T-helper 17 cell (primary cell): ENCODE measurements at regions not wholly inside any gene's neighbourhood (a gene's known extent, or its start where the extent isn't known, plus 50 kb on each side); places are given as distances from the start of the nearest gene placed in this dataset.
"Not testable (repeated sequence)": the region's sequence is repeated elsewhere in the genome, so short reads cannot be mapped to it uniquely, and the experiment has no call there.

ENCODE experiments used
- ATAC-seq: fragments of 150-1000 bp; cut with Tn5 transposase; 2 replicates; pipeline ENCODE4 v1.10.0; 2021; ENCODE audit warnings: mild to moderate bottlenecking, moderate library complexity
- DNase-seq, 3 donors: peaks; one replicate each; pipeline versions ENCODE4 v3.0.0 to v3.0.0-alpha.2; 2020 to 2021
- H3K9me3 ChIP-seq: one replicate; pipeline ENCODE4 v1.7.0; 2013; ENCODE audit warnings: low read length, mild to moderate bottlenecking; ENCODE audit not compliant: control insufficient read depth, poor library complexity, severe bottlenecking
- H3K27ac Mint-ChIP-seq: one replicate; pipeline ENCODE4 v1.8.0; 2022; ENCODE audit warnings: mild to moderate bottlenecking, moderate library complexity, mixed read lengths
- H3K27me3 Mint-ChIP-seq: one replicate; pipeline ENCODE4 v1.8.0; 2022; ENCODE audit warnings: mixed read lengths
- H3K36me3 Mint-ChIP-seq: one replicate; pipeline ENCODE4 v1.8.0; 2022; ENCODE audit warnings: low read depth, mixed read lengths
- H3K4me1 Mint-ChIP-seq: one replicate; pipeline ENCODE4 v1.8.0; 2022; ENCODE audit warnings: mild to moderate bottlenecking, mixed read lengths
- H3K4me3 Mint-ChIP-seq: one replicate; pipeline ENCODE4 v1.8.0; 2022; ENCODE audit warnings: mild to moderate bottlenecking, moderate library complexity, mixed read lengths

DNA sequence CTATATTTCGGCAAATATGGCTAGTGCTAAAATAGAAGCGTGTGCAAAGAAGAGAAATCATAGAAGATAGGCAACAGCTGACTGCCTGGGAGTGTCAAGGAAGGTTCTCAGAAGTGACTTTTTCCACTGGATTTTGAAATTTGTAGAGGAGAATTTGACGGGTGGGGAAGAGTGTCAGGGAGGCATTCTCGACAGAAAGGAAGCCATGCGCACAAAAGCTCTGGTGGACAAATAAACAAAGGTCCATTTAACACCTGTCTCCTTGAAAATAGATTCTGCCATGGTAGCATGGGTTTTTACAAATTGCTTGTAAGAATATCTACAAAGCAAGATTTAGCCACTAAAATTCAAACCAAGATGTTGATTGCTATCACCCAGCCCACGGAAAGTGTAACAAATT, 1081.5 kb downstream of the GALC start:
- no peaks in the 10 kb centered on the region for H3K27me3 Mint-ChIP-seq
- no peak overlapping the region for H3K27ac Mint-ChIP-seq
- H3K9me3 ChIP-seq: no peaks in the 10 kb centered on the region
- H3K36me3 Mint-ChIP-seq: no peaks in the 10 kb centered on the region
- no peaks in the 10 kb centered on the region for H3K4me1 Mint-ChIP-seq
- no peak for ATAC-seq
- DNase-seq: no peak
- no peak overlapping the region for H3K4me3 Mint-ChIP-seq

DNA sequence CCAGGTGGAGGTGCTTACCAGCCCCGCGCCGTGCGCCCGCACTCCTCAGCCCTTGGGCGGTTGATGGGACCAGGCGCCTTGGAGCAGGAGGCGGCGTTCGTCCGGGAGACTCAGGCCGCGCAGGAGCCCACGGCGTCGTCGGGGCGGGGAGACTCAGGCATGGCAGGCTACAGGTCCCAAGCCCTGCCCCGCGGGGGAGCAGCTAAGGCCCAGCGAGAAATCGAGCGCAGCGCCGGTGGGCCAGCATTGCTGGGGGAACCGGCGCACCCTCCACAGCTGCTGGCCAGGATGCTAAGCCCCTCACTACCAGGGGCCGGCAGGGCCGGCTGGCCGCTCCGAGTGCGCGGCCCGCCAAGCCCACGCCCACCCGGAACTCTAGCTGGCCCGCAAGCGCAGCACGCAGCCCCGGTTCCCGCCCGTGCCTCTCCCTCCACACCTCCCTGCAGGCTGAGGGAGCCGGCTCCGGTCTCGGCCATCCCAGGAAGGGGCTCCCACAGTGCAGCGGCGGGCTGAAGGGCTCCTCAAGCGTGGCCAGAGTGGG, 1087.5 kb downstream of the GALC start:
- not testable (repeated sequence) for H3K27me3 Mint-ChIP-seq, H3K36me3 Mint-ChIP-seq, H3K27ac Mint-ChIP-seq, ATAC-seq, DNase-seq, H3K9me3 ChIP-seq, H3K4me3 Mint-ChIP-seq, H3K4me1 Mint-ChIP-seq

DNA sequence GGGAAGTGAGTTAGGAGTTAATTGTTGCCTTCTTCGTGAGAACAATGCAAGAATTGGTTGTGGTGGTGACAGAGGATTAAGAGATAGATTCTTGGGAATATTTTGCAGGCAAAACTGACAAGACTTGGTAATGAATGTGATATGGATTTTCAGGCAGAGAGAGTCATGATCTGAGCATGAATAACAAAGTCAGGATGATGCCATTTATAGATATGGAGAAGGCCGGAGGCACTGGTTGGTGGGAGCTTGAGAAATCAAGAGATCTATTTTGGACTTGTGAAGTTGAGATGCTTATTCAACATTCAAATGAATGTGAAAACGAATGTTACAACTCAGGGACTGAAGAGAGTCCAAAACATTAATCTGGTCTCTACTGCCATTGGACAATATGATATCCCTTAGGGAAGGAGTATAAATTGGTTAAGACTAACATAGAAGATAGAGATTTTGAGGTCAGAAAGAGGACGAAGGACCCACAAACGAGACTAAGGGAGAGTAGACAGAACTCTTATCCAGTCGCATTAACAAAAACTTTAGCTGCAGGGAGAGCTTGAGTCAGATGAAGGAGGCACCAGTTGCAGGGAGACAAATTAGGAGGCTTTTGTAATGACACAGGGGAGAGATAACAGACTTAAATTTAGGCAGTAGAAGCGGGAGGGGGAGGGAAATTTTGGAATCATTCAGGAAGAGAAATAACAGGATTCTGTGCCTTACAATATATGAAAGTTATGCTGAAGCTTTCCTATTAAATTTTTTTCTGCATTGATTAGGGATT, 1090.6 kb downstream of the GALC start:
- Mint-ChIP-seq H3K27ac (no peak overlapping the region), H3K27me3 (no peaks in the 10 kb centered on the region), H3K4me1 (no peaks in the 10 kb centered on the region), H3K36me3 (no peaks in the 10 kb centered on the region), H3K4me3 (no peak overlapping the region)
- DNase-seq (no peak), ATAC-seq (no peak)
- no peaks in the 10 kb centered on the region for H3K9me3 ChIP-seq

DNA sequence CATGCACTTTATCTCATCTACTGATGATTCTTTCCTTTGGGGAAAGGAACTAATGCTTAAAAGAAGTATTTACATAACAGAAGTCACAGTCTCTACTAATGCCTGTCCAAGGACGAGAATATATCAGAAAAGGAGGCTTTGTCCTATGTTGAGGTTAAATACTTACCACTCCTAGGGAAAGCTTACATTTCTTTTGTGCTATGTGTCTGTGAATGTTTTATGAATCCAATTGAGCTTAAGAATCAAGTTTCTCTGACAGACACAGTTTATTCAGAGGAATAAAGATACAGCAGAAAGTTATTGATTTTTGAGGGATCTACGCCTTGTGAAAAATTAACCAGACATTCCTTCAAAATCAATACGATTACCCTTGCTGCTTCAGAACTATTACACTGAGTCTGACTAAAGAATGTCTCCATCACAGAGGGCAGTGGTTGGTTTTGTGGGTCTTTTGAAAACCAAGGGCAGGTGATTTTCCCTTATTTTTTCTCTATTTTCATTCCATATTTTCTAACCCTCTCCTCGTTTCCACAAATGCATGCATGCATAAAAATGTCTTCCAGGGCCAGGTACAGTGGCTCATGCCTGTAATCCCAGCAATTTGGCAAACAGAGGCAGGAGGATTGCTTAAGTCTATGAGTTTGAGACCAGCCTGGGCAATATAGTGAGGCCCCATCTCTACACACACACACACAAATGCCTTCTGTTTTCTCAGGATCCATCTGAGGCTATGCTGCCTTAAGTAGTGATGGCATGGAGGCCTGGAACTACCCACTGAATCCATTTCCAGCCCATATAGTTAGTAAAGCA, 1095.1 kb downstream of the GALC start:
- no peaks in the 10 kb centered on the region for H3K36me3 Mint-ChIP-seq
- H3K27me3 Mint-ChIP-seq: no peaks in the 10 kb centered on the region
- H3K4me1 Mint-ChIP-seq: no peaks in the 10 kb centered on the region
- DNase-seq: no peak
- no peak for ATAC-seq
- no peaks in the 10 kb centered on the region for H3K9me3 ChIP-seq
- H3K27ac Mint-ChIP-seq: no peak overlapping the region
- no peak overlapping the region for H3K4me3 Mint-ChIP-seq

DNA sequence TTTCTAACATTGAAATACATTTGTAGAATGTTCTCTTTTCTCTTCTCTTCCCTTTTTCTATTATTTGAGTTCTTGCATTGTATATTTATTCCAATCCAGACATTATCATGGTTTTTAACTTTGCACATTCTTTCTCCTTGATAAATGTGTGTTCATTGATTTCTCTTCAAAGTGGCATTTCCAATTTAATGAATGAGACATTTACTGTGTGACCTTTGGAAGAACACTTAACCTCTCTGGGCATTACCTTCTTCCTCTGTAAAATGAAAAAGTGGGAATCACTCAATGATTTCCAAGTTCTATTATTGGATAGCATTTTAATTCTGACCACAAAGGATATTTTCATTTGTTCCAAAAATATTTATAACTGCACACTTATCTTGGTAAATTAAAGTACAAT, 1095.8 kb downstream of the GALC start:
- Mint-ChIP-seq H3K4me1 (no peaks in the 10 kb centered on the region), H3K27ac (no peak overlapping the region)

DNA sequence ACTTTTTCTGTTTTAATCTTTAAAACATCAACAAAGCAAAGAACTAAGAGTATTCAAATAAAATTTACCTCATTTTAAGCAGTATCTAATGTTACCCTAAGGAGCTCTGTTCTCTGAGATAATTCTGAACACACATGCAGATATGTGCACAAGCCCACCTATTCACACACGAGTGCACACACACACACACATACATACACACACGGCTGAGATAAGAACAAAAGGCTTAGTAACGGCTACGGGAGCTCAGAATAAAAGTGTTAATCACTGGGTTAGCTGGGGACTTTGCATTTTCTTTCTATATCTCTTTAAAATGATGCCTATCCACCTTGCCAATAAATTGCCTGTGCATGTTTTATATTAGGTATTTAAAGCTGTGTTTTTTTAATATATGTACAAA, 1096.3 kb downstream of the GALC start:
- no peak for DNase-seq
- Mint-ChIP-seq H3K36me3 (no peaks in the 10 kb centered on the region), H3K4me1 (no peaks in the 10 kb centered on the region), H3K27me3 (no peaks in the 10 kb centered on the region), H3K4me3 (no peak overlapping the region), H3K27ac (no peak overlapping the region)
- no peaks in the 10 kb centered on the region for H3K9me3 ChIP-seq
- ATAC-seq: no peak

More for the DNA sequence above, 1095.8 kb downstream of the GALC start:
- H3K4me3 Mint-ChIP-seq: no peak overlapping the region
- no peaks in the 10 kb centered on the region for H3K9me3 ChIP-seq
- H3K36me3 Mint-ChIP-seq: no peaks in the 10 kb centered on the region
- no peak for ATAC-seq
- no peaks in the 10 kb centered on the region for H3K27me3 Mint-ChIP-seq
- no peak for DNase-seq

DNA sequence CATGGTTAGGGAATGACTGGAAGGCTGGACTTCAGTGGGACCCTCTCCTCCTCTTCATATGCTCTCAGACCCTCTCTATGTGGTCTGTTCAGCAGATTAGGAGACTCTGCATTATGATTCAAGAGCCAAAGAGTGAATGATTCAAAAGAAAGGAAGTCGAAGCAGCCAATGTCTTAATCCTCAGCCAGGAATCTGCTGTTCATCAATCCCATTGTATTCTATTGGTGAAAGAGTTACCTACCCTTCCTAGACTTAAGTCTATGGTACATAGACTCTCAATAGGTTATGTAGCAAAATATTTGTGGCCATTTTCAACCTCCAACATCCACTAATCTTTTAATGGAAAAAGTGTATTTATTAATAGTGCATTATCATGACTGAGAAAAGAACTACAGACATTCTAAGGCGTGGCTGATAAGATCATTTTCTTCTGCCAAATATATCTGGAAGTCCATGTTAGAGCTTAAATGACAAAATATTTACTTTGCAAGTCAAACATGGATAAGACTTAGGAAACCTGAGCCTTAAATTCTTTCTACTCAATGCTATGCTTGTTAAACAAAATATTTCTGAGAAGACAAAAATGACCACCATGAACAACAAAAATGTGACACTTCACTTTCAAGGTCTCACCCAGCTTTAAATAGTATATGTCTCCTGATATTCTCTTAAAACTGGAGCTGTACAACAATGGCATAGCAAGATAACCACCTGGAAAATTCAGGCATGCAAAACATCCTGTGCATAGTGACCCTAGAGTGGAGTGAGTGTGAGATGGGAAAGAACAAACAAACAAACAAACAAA, 1100.6 kb downstream of the GALC start:
- Mint-ChIP-seq H3K36me3 (no peaks in the 10 kb centered on the region), H3K4me3 (no peak overlapping the region), H3K27me3 (no peaks in the 10 kb centered on the region), H3K4me1 (no peaks in the 10 kb centered on the region), H3K27ac (no peak overlapping the region)
- H3K9me3 ChIP-seq: no peaks in the 10 kb centered on the region
- DNase-seq (no peak), ATAC-seq (no peak)

DNA sequence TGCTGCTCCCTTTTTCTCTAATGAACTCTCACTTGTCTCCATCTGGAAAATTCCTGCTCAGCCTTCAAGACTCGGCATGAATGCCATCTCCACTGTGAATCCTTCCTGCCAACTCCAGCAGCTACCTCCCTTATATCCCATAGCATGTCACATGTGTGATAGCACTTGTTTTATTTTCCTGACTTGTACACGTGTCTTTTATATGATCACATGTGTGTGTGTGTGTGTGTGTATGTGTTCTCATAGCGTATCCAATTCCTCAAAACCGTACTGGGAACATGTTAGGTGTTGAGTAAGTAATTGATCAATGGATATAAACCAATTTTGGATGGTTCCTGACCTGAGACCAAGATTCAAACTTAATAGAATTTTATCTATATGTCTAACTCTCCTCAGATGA, 1107.7 kb downstream of the GALC start:
- no peak for ATAC-seq
- no peaks in the 10 kb centered on the region for H3K36me3 Mint-ChIP-seq
- H3K4me1 Mint-ChIP-seq: no peaks in the 10 kb centered on the region
- no peak overlapping the region for H3K27ac Mint-ChIP-seq
- no peaks in the 10 kb centered on the region for H3K9me3 ChIP-seq
- H3K27me3 Mint-ChIP-seq: no peaks in the 10 kb centered on the region
- no peak for DNase-seq
- H3K4me3 Mint-ChIP-seq: no peak overlapping the region

DNA sequence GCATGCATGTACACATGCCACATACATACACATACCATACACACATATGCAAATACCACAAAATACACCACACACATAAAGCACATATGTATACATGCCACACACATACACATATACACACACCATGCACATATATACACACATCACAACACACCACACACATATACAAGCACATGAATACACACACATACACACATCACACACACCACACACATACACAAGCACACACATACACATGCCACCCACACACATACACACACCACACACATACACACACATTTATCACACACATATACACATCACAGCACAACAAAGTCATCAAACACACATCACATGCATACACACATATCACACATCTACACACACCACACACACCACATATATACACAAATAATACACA, 1108.5 kb downstream of the GALC start:
- no peaks in the 10 kb centered on the region for H3K36me3 Mint-ChIP-seq
- no peak for DNase-seq
- ATAC-seq: no peak
- H3K9me3 ChIP-seq: no peaks in the 10 kb centered on the region
- H3K4me3 Mint-ChIP-seq: no peak overlapping the region
- no peak overlapping the region for H3K27ac Mint-ChIP-seq
- no peaks in the 10 kb centered on the region for H3K4me1 Mint-ChIP-seq
- H3K27me3 Mint-ChIP-seq: no peaks in the 10 kb centered on the region

DNA sequence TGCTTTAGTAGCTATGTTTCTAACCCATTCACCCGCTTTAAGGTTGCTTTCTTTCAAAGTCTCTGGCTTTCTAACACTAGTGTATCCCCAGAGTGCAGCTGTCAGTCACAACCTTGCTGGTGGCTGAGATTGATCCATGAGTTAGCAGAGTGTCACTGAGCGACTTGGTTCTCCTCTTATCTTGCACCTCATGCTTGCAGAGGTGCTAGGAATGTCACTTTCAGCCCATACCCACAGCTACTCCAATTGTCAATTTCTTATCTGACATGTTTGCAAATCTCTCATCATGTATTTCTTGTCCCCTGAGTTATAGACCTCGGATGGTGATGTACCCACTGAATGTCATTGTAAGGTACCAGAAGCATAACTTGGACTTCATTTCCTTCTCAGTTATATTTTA, 1110.2 kb downstream of the GALC start:
- Mint-ChIP-seq H3K27ac (no peak overlapping the region), H3K4me1 (no peaks in the 10 kb centered on the region), H3K27me3 (no peaks in the 10 kb centered on the region), H3K4me3 (no peak overlapping the region), H3K36me3 (no peaks in the 10 kb centered on the region)
- H3K9me3 ChIP-seq: no peaks in the 10 kb centered on the region
- ATAC-seq: no peak
- no peak for DNase-seq

DNA sequence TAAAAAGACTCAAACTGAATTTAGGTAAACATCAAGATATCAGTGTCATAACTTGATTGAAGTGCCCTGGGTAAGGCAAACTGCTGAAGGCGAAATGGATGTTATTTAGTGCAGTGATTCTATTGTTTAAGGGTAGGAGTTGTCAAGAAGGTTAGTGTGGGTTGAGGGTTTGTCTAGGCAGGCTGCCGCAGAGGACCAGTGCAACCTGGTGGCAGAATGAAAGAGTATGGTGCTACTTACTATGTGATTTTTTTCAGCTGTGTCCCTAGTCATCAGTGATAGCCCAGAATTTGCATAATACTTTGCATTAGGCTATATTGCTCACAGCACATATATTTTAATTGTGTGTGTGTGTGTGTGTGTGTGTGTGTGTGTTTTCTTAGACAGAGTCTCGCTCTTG, 1127.0 kb downstream of the GALC start:
- no peaks in the 10 kb centered on the region for H3K4me1 Mint-ChIP-seq
- H3K4me3 Mint-ChIP-seq: no peak overlapping the region
- H3K27ac Mint-ChIP-seq: no peak overlapping the region
- no peaks in the 10 kb centered on the region for H3K27me3 Mint-ChIP-seq
- ATAC-seq (no peak), DNase-seq (no peak)
- H3K36me3 Mint-ChIP-seq: no peaks in the 10 kb centered on the region
- H3K9me3 ChIP-seq: no peaks in the 10 kb centered on the region

DNA sequence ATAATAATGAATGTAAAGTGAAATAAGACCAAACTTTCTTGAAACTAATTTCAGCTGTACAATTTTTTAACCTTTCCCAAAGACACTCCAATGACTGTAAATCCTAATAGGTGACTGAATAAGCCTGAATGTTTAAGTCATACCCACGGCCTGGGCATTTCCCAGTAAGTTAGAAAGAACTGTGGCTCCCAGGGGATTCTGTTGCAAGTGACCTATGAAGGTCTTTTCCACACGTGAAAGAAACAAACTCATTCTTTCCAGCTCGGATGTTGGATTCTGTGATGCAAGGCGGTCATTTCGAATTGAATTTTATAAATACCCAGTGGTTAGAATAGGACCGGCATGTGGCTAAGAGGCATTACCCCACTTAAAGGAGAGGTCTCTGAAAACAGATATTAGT, 1134.4 kb downstream of the GALC start:
- H3K4me3 Mint-ChIP-seq: no peak overlapping the region
- H3K36me3 Mint-ChIP-seq: no peaks in the 10 kb centered on the region
- DNase-seq: no peak
- no peak for ATAC-seq
- H3K27ac Mint-ChIP-seq: no peak overlapping the region
- H3K4me1 Mint-ChIP-seq: no peaks in the 10 kb centered on the region
- no peaks in the 10 kb centered on the region for H3K27me3 Mint-ChIP-seq
- no peaks in the 10 kb centered on the region for H3K9me3 ChIP-seq

DNA sequence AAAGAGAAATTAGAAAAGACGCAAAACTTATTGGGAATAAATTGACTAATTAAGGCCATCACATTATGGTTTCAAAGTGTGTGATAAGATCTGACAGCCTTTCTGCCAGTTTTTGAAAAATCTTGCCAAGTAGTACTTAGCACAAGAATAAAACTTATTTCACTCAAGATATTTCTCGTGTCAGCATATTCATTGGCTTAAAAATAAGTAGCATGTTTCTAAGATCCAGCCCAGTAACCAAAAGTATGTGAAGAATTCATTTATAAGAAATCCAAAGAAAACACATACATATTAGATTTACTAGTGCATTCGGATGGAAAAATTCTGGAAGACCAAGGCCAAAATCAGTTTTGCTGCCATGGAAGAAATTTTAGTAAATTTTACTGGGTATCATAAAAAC, 1135.0 kb downstream of the GALC start:
- Mint-ChIP-seq H3K36me3 (no peaks in the 10 kb centered on the region), H3K4me1 (no peaks in the 10 kb centered on the region), H3K4me3 (no peak overlapping the region), H3K27ac (no peak overlapping the region), H3K27me3 (no peaks in the 10 kb centered on the region)
- DNase-seq (no peak), ATAC-seq (no peak)
- H3K9me3 ChIP-seq: no peaks in the 10 kb centered on the region
